ENCODE measurements at regions not wholly inside any gene's neighbourhood (a gene's known extent, or its start where the extent isn't known, plus 50 kb on each side); places are given as distances from the start of the nearest gene placed in this dataset.

- TF ChIP-seq RXRA (IDR thresholded peaks at IDR 0.05; ENCODE audit: insufficient read depth, low read depth, low read length): no peak
- TF ChIP-seq CTCF (IDR thresholded peaks at IDR 0.05; ENCODE audit: control extremely low read depth in 1 of 3, insufficient read depth in 1 of 3, low read depth in 1 of 3, low read length in 3 of 3): no peak
- TF ChIP-seq TAF1 (IDR thresholded peaks at IDR 0.05; ENCODE audit: low read depth, low read length): no peak
- TF ChIP-seq HDAC6 (IDR thresholded peaks at IDR 0.05; ENCODE audit: low read depth, low read length): no peak
These were observed 509.2 kb upstream of the MCTP2 start for GRCh38 chr15:93722165-93722564.

Data from H1 (cell line).